Astrocyte of the cerebellum (primary cell): ENCODE measurements at regions not wholly inside any gene's neighbourhood (a gene's known extent, or its start where the extent isn't known, plus 50 kb on each side); places are given as distances from the start of the nearest gene placed in this dataset.

Experiments used
- DNase-seq: peaks from one replicate; pipeline ENCODE4 v3.0.0-alpha.2; 2011; ENCODE audit warnings: low read depth
- H3K4me3 ChIP-seq: 2 replicates; pipeline ENCODE4 v1.5.1; 2011; ENCODE audit warnings: mild to moderate bottlenecking, low read depth, low read length, moderate library complexity
- in situ Hi-C: cut with HindIII; loops from 2 replicates; pipeline ENCODE4 v1.10.0; 2017; ENCODE audit warnings: low sequenced_read_pairs
- TF ChIP-seq, protein P1 (sequence below): IDR thresholded peaks from 2 replicates; pipeline ENCODE4 v1.5.1; 2012; ENCODE audit warnings: low read length, low read depth, moderate library complexity, mild to moderate bottlenecking; ENCODE audit errors: missing control alignments

DNA sequence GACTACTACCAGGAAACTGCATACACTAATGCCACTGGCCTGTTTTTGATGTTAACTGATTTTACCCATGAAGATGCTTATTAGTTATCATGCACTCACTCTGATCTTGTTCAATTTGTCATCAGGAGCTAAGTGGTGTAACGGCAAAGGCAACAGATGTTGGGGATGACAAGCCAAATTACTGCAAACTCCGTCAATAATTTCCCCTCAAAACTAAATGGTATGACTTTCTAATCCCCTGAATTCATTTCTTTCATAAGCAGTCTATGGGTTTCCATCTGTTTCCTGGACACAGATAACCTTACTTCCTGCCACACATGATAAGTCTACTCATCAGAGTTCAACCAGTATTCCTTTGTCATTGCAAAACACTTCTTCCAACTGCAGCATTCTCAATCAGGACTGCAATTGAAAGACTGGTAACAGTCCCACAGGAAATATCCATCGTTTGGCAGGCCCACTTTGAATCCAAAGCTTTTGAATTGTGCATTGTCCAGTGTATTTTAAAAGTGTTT lies 96.2 kb upstream of the SMC2 start:
- no peak for DNase-seq
- no peak overlapping the region for H3K4me3 ChIP-seq
- in situ Hi-C loops = no loop called here
- TF ChIP-seq, protein P1, sequence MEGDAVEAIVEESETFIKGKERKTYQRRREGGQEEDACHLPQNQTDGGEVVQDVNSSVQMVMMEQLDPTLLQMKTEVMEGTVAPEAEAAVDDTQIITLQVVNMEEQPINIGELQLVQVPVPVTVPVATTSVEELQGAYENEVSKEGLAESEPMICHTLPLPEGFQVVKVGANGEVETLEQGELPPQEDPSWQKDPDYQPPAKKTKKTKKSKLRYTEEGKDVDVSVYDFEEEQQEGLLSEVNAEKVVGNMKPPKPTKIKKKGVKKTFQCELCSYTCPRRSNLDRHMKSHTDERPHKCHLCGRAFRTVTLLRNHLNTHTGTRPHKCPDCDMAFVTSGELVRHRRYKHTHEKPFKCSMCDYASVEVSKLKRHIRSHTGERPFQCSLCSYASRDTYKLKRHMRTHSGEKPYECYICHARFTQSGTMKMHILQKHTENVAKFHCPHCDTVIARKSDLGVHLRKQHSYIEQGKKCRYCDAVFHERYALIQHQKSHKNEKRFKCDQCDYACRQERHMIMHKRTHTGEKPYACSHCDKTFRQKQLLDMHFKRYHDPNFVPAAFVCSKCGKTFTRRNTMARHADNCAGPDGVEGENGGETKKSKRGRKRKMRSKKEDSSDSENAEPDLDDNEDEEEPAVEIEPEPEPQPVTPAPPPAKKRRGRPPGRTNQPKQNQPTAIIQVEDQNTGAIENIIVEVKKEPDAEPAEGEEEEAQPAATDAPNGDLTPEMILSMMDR = no peak

DNA sequence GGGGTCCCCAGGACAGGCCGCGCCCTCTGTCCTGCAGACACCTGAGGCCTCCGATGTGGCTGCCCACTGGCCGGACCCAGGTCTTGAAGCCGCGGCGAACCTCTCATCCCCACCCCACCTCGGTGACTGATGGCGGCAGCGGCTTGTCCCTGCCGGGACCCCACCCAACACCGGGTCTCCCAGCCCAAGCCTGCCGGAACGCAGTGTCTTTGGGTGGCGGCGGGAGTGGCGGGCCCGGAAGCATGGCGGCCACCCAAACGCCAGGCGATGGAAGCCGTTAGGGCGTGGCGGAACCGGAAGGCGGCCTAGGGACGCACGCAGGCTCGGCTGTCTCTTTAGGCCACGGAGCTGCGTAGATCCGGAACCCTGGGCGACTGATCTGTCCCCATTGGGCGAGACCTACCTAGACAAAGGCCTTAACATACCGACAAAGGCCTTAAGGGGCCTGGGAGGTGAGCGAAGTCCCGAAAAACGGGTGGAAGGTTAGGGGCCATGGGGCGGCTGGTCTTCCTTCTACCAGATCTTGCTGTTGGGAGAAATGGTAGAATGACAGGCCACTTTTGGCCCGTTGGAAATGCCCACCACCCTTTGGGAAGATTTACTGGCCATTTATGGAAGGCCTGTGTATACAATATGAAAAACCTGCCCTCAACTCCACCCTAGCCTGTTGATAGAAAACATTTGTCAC lies 94.6 kb upstream of the SMC2 start:
- no peak overlapping the region for H3K4me3 ChIP-seq
- DNase-seq = no peak
- TF ChIP-seq, protein P1 = no peak
- in situ Hi-C loops = no loop called here

DNA sequence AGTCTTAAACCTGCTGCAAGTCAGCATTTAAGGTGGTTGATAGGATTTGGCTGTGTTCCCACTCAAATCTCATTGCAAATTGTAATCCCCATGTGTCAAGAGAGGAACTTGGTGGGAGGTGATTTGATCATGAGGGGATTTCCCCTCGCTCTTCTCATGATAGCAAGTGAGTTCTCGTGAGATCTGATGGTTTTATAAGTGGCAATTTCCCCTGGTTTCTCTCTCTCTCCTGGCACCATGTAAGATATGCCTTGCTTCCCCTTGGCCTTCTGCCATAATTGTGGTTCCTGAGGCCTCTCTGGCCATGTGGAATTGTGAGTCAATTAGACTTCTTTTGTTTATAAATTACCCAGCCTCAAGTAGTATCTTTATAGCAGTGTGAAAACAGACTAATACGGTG lies 84.3 kb upstream of the SMC2 start:
- no peak overlapping the region for H3K4me3 ChIP-seq
- TF ChIP-seq, protein P1 = no peak
- no peak for DNase-seq
- in situ Hi-C loops = no loop called here

DNA sequence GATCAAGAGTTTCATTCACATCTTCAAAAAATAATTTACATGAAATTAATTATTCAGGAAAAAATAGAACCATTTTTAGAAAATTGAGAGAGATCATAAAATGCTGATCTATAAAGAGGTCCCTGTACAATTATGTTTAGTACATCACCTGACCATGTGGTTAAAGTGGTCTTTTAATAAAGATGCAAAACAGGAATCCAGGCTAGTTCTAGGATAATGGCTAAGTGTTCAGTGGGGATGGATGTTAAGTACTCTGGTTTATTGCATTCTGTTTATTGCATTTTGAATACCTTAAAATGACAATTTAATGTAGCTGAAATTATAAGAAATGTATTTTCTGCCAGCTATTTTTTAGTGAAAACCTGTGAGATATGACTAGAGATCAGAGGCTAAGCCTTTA lies 72.0 kb upstream of the SMC2 start:
- no peak overlapping the region for H3K4me3 ChIP-seq
- no peak for DNase-seq
- in situ Hi-C loops = no loop called here
- TF ChIP-seq, protein P1 = no peak

DNA sequence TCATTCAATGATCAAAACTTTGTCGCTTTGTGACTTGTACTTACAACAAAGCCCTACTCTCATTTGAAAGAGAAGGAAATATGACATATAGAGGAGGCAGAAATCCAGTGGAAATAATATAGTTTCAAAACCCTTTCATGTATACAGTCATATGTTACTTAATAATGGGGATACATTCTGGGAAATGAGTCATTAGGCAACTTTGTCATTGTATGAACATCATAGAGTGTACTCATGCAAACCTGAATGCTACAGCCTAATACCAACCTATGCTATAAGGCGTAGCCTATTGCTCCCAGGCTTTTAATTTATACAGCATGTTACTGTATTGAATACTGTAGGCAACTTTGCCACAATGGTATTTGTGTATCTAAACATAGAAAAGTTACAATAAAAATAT lies 69.0 kb upstream of the SMC2 start:
- no peak overlapping the region for H3K4me3 ChIP-seq
- DNase-seq = no peak
- in situ Hi-C loops = no loop called here
- TF ChIP-seq, protein P1 = no peak

DNA sequence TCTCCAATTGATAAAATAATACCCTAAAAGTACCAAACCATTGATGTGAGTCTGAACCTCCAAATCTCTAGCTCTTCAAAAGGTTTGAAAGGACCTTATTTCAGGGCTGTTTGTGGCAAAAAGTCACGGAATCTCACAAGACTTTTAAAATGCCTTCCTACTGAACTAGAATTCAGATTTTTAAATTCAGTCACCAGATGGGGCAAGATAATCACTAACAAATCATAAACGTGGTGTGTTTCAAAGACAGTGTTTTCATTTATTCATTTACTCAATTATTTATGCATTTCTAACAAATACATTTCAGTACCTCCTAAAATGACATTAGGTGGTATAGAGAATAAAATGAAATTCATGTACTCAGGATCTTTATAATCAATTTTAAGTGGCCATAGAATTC lies 68.2 kb upstream of the SMC2 start:
- in situ Hi-C loops = no loop called here
- H3K4me3 ChIP-seq = no peak overlapping the region
- TF ChIP-seq, protein P1 = no peak
- no peak for DNase-seq
